ENCODE measurements at regions not wholly inside any gene's neighbourhood (a gene's known extent, or its start where the extent isn't known, plus 50 kb on each side); places are given as distances from the start of the nearest gene placed in this dataset.
"Not testable (repeated sequence)": the region's sequence is repeated elsewhere in the genome, so short reads cannot be mapped to it uniquely, and the experiment has no call there.

GRCh38 chr7:149625947-149626392, 128.4 kb upstream of the ZNF746 start:
- Histone ChIP-seq H3K36me3 (peaks cover 0 to 2% of the 10 kb centered on the region in 2 donors), H3K27me3 (no peaks in the 10 kb centered on the region), H3K9me3 (no peaks in the 10 kb centered on the region), H3K4me1 (peaks cover 37% of the 10 kb centered on the region), H3K4me3 (peak overlapping the region; percentile 64 to 94), H3K27ac (peak overlapping the region; percentile 85)
- intact Hi-C loops (cut with DNase I), result no loop called here
- DNase-seq (ENCODE audit: extremely low spot score in 2 of 2), result no peak
- TF ChIP-seq CTCF (IDR thresholded peaks at IDR 0.05), result no peak
- no peak for TF ChIP-seq POLR2A (IDR thresholded peaks at IDR 0.05)
- TF ChIP-seq POLR2AphosphoS5 (IDR thresholded peaks at IDR 0.05; ENCODE audit: insufficient read depth in 1 of 2, low read depth in 1 of 2), result peak in 1 of 2 donors; percentile 23

DNA sequence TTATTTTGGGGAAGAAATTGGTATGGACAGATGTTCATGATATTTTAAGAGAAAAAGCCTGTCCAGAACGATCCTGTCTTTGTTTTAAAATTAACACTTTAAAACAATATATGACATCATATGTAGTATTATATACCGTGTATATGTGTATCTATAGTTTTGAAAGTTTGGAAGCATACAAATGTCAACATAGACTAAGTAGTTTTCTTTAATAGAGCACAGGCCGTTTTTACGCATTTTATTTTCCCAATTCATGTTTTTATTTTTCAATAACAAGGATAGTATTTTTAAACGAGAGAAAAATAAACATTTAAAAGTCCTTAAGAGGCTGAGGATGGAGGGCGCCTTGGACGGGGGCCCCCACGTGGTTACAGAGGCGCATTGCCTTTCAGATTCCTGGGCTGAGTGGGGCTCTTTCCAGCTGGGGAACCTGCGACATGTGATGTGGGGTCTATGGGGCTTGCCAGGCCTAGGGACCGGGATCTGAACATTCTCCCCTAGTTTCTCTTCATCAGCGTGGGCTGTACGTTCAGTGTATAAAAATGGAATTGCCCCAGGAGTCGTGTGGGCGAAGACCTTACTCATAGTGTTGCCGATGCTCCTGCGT, 127.8 kb upstream of the ZNF746 start:
- intact Hi-C loops (cut with DNase I), result no loop called here
- peak overlapping the region; percentile 64 to 94 for H3K4me3 ChIP-seq
- no peaks in the 10 kb centered on the region for H3K9me3 ChIP-seq
- DNase-seq (ENCODE audit: extremely low spot score in 2 of 2), result no peak
- peaks cover 0 to 7% of the 10 kb centered on the region in 2 donors for H3K36me3 ChIP-seq
- H3K4me1 ChIP-seq, result peaks cover 37% of the 10 kb centered on the region
- TF ChIP-seq POLR2A (IDR thresholded peaks at IDR 0.05), result no peak
- no peak for TF ChIP-seq POLR2AphosphoS5 (IDR thresholded peaks at IDR 0.05; ENCODE audit: insufficient read depth in 1 of 2, low read depth in 1 of 2)
- TF ChIP-seq CTCF (IDR thresholded peaks at IDR 0.05), result peak in 1 of 3 experiments; percentile 16
- H3K27me3 ChIP-seq, result no peaks in the 10 kb centered on the region
- peak overlapping the region; percentile 88 for H3K27ac ChIP-seq

GRCh38 chr7:149624419-149625339, 127.1 kb upstream of the ZNF746 start:
- Histone ChIP-seq H3K27me3 (no peaks in the 10 kb centered on the region), H3K4me3 (peak overlapping the region; percentile 64 to 94), H3K27ac (peak overlapping the region; percentile 88), H3K4me1 (peaks cover 37% of the 10 kb centered on the region), H3K9me3 (no peaks in the 10 kb centered on the region), H3K36me3 (peaks cover 0 to 15% of the 10 kb centered on the region in 2 donors)
- TF ChIP-seq POLR2A (IDR thresholded peaks at IDR 0.05) (peak in 1 of 2 donors; percentile 41), CTCF (IDR thresholded peaks at IDR 0.05) (peak; percentile 85 to 100 (median 89)), POLR2AphosphoS5 (IDR thresholded peaks at IDR 0.05; ENCODE audit: insufficient read depth in 1 of 2, low read depth in 1 of 2) (peak; percentile 69 to 82)
- intact Hi-C loops (cut with DNase I), result no loop called here
- peak in 1 of 2 donors; percentile 91 for DNase-seq (ENCODE audit: extremely low spot score in 2 of 2)

DNA sequence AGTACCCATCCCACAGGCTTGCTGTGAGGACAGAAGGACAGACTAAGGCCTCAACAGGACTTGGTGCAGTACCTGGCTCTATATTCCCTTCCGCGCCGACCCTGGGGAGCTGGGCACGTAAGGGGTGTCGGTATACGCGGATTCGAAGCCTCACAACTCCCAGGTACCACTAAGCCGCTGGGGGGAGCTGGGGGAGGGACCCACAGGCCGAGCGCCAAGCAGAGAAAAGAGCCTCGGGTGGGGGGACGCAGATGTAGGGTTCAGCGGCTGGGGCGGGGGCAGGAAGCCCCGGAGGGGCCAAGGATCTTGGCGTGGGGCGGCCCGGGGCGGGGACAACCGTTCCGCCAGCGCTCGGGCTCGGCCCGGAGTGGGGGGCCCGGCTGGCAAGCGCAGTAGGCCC, 126.4 kb upstream of the ZNF746 start:
- Histone ChIP-seq H3K27ac (peak overlapping the region; percentile 88), H3K4me3 (peak overlapping the region; percentile 64 to 94), H3K9me3 (no peaks in the 10 kb centered on the region), H3K27me3 (no peaks in the 10 kb centered on the region), H3K4me1 (peaks cover 37% of the 10 kb centered on the region), H3K36me3 (peaks cover 1 to 21% of the 10 kb centered on the region in 2 donors)
- DNase-seq (ENCODE audit: extremely low spot score in 2 of 2), result no peak
- TF ChIP-seq POLR2A (IDR thresholded peaks at IDR 0.05), result no peak
- TF ChIP-seq CTCF (IDR thresholded peaks at IDR 0.05), result no peak
- intact Hi-C loops (cut with DNase I), result no loop called here

- intact Hi-C loops (cut with DNase I), result not testable (repeated sequence)
These were observed 125.8 kb upstream of the ZNF746 start for GRCh38 chr7:149623262-149623997.

More at GRCh38 chr7:149623262-149623997, 125.8 kb upstream of the ZNF746 start:
- not testable (repeated sequence) for DNase-seq (ENCODE audit: extremely low spot score in 2 of 2); H3K9me3 ChIP-seq; H3K27me3 ChIP-seq
- Histone ChIP-seq H3K4me1 (peaks cover 37% of the 10 kb centered on the region), H3K4me3 (peak overlapping the region; percentile 64 to 94), H3K27ac (peak overlapping the region; percentile 88), H3K36me3 (peaks cover 5 to 26% of the 10 kb centered on the region in 2 donors)

All from vagina (tissue), 2 donors.